Fibroblast of lung (primary cell): ENCODE measurements at regions not wholly inside any gene's neighbourhood (a gene's known extent, or its start where the extent isn't known, plus 50 kb on each side); places are given as distances from the start of the nearest gene placed in this dataset.

Experiments used
- DNase-seq, 2 donors: peaks; one replicate each; pipeline versions ENCODE4 v3.0.0 to v3.0.0-alpha.2; 2010; ENCODE audit warnings: low read depth in 2 of 2
- H2AFZ ChIP-seq: 2 replicates; pipeline ENCODE4 v1.5.1; 2012; ENCODE audit warnings: low read length, control low read depth, inconsistent platforms
- H3K27ac ChIP-seq: 2 replicates; pipeline ENCODE4 v1.5.1; 2011; ENCODE audit warnings: low read length, control low read depth; ENCODE audit not compliant: insufficient read depth
- H3K27me3 ChIP-seq: 2 replicates; pipeline ENCODE4 v1.5.1; 2011; ENCODE audit warnings: mild to moderate bottlenecking, low read length; ENCODE audit not compliant: control insufficient read depth, insufficient read depth
- H3K36me3 ChIP-seq: 2 replicates; pipeline ENCODE4 v1.5.1; 2011; ENCODE audit warnings: low read length; ENCODE audit not compliant: control insufficient read depth, insufficient read depth
- H3K4me1 ChIP-seq: 2 replicates; pipeline ENCODE4 v1.5.1; 2011; ENCODE audit warnings: low read length; ENCODE audit not compliant: control insufficient read depth, insufficient read depth; ENCODE audit errors: extremely low read depth
- H3K4me2 ChIP-seq: 2 replicates; pipeline ENCODE4 v1.5.1; 2011; ENCODE audit warnings: low read length, control low read depth; ENCODE audit not compliant: insufficient read depth; ENCODE audit errors: extremely low read depth
- H3K4me3 ChIP-seq, 4 experiments: fragments of 200-600 bp in 1 of 4; sonication (generic) in 1 of 4; replicated peaks in 1 of 4; 2 replicates each; pipeline ENCODE4 v1.5.1; 2011 to 2016; ENCODE audit warnings: low read length in 4 of 4, low read depth in 3 of 4, mild to moderate bottlenecking in 3 of 4, control low read depth in 2 of 4, inconsistent platforms in 1 of 4, mixed read lengths in 1 of 4; ENCODE audit not compliant: insufficient read depth in 1 of 4; ENCODE audit errors: control extremely low read depth in 1 of 4
- H3K79me2 ChIP-seq: 2 replicates; pipeline ENCODE4 v1.5.1; 2012; ENCODE audit warnings: mild to moderate bottlenecking, low read length, inconsistent platforms; ENCODE audit not compliant: control insufficient read depth, insufficient read depth
- H3K9ac ChIP-seq: 2 replicates; pipeline ENCODE4 v1.5.1; 2011; ENCODE audit warnings: mild to moderate bottlenecking, low read length, control low read depth; ENCODE audit not compliant: insufficient read depth
- H3K9me3 ChIP-seq: 2 replicates; pipeline ENCODE4 v1.5.1; 2012; ENCODE audit warnings: low read depth, low read length; ENCODE audit not compliant: control insufficient read depth, insufficient read depth
- H4K20me1 ChIP-seq: 2 replicates; pipeline ENCODE4 v1.5.1; 2011; ENCODE audit warnings: low read length; ENCODE audit not compliant: control insufficient read depth, insufficient read depth; ENCODE audit errors: extremely low read depth
- EZH2 ChIP-seq: IDR thresholded peaks from 2 replicates; pipeline ENCODE4 v1.5.1; 2012; ENCODE audit warnings: low read length, control low read depth, mild to moderate bottlenecking; ENCODE audit errors: missing control alignments
- TF ChIP-seq, protein P1 (sequence below), 2 donors: IDR thresholded peaks in 1 of 2; conservative IDR thresholded peaks in 1 of 2; 1 replicate in 1 of 2; 2 replicates in 1 of 2; pipeline ENCODE4 v1.5.1; 2011 to 2012; ENCODE audit warnings: low read length in 2 of 2, control low read depth in 1 of 2, inconsistent platforms in 1 of 2, low read depth in 1 of 2, mild to moderate bottlenecking in 1 of 2

DNA sequence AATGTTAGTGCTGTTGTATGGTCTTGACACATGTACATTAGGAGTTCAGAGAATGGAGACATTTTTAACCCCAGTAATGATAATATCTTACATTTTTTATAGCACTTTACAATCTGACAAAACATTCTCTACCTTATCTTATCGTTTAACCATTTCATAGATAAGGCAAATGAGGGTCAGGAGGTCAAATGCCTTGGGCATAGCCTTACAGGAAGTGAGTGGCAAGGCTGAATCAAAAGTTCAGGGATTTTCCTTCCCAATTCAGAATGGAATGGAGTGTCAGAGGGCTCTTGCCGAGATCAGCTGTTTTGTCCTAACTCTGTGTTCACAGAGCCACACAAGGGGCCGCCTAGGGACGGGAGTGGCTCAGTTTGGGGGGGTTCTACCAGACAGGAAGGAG is 57.6 kb upstream of the AK4 start:
- H3K36me3 ChIP-seq, result no peaks in the 10 kb centered on the region
- H3K79me2 ChIP-seq, result no peaks in the 10 kb centered on the region
- H4K20me1 ChIP-seq, result no peaks in the 10 kb centered on the region
- H2AFZ ChIP-seq, result no peak overlapping the region
- H3K27ac ChIP-seq, result no peak overlapping the region
- H3K9me3 ChIP-seq, result no peaks in the 10 kb centered on the region
- no peak overlapping the region for H3K4me3 ChIP-seq
- TF ChIP-seq, protein P1, sequence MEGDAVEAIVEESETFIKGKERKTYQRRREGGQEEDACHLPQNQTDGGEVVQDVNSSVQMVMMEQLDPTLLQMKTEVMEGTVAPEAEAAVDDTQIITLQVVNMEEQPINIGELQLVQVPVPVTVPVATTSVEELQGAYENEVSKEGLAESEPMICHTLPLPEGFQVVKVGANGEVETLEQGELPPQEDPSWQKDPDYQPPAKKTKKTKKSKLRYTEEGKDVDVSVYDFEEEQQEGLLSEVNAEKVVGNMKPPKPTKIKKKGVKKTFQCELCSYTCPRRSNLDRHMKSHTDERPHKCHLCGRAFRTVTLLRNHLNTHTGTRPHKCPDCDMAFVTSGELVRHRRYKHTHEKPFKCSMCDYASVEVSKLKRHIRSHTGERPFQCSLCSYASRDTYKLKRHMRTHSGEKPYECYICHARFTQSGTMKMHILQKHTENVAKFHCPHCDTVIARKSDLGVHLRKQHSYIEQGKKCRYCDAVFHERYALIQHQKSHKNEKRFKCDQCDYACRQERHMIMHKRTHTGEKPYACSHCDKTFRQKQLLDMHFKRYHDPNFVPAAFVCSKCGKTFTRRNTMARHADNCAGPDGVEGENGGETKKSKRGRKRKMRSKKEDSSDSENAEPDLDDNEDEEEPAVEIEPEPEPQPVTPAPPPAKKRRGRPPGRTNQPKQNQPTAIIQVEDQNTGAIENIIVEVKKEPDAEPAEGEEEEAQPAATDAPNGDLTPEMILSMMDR (conservative IDR thresholded peaks at IDR 0.05 in 1 of 2, IDR thresholded peaks at IDR 0.05 in 1 of 2; ENCODE audit: low read depth in 1 of 2, low read length in 2 of 2), result no peak
- no peak for TF ChIP-seq EZH2
- DNase-seq, result no peak
- H3K27me3 ChIP-seq, result no peaks in the 10 kb centered on the region
- no peak overlapping the region for H3K9ac ChIP-seq
- no peak overlapping the region for H3K4me2 ChIP-seq
- no peaks in the 10 kb centered on the region for H3K4me1 ChIP-seq

DNA sequence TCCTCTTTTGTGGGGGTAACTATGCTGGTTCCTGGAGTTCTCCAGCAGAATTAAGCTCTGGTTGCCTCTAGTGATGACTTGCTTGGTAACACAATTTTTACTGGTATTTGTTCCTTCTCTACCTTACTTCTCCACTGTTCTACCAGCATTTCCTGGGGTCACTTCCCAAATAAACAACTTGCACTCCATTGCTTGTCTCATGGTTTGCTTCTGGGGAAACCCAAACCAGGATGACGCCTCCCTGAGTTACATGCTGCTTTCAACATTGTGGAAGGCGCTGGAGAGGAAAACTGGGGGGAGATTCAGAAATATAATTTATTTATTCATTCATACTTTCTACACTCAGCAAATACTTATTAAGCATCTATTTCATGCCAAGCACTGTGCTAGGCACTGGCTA is 55.3 kb upstream of the AK4 start:
- Histone ChIP-seq H3K9me3 (no peaks in the 10 kb centered on the region), H3K36me3 (no peaks in the 10 kb centered on the region), H3K79me2 (no peaks in the 10 kb centered on the region), H2AFZ (no peak overlapping the region), H3K27me3 (no peaks in the 10 kb centered on the region), H3K27ac (no peak overlapping the region), H3K4me2 (no peak overlapping the region), H3K4me3 (no peak overlapping the region), H4K20me1 (no peaks in the 10 kb centered on the region), H3K4me1 (no peaks in the 10 kb centered on the region), H3K9ac (no peak overlapping the region)
- no peak for DNase-seq
- no peak for TF ChIP-seq EZH2
- TF ChIP-seq, protein P1 (conservative IDR thresholded peaks at IDR 0.05 in 1 of 2, IDR thresholded peaks at IDR 0.05 in 1 of 2; ENCODE audit: low read depth in 1 of 2, low read length in 2 of 2), result no peak

DNA sequence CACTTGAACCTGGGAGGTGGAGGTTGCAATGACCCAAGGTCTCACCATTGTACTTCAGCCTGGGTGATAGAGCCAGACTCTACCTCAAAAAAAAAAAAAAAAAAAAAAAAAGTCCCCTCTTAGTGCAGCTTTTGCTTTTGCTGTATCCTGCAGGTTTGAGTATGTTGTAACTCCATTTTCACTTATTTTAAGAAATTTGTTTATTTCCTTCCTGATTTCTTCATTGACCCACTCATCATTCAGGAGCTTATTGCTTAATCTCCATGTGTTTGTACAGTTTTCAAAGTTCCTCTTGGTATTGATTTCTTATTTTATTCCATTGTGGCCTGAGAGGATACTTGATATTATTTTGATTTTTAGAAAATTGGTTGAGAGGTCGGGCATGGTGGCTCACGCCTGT is 50.9 kb upstream of the AK4 start:
- no peak overlapping the region for H2AFZ ChIP-seq
- H3K27me3 ChIP-seq, result no peaks in the 10 kb centered on the region
- H4K20me1 ChIP-seq, result no peaks in the 10 kb centered on the region
- no peak overlapping the region for H3K4me2 ChIP-seq
- DNase-seq, result no peak
- H3K27ac ChIP-seq, result no peak overlapping the region
- no peak overlapping the region for H3K4me3 ChIP-seq
- TF ChIP-seq, protein P1 (conservative IDR thresholded peaks at IDR 0.05 in 1 of 2, IDR thresholded peaks at IDR 0.05 in 1 of 2; ENCODE audit: low read depth in 1 of 2, low read length in 2 of 2), result no peak
- TF ChIP-seq EZH2, result no peak
- H3K4me1 ChIP-seq, result no peaks in the 10 kb centered on the region
- H3K36me3 ChIP-seq, result no peaks in the 10 kb centered on the region
- no peaks in the 10 kb centered on the region for H3K9me3 ChIP-seq
- no peaks in the 10 kb centered on the region for H3K79me2 ChIP-seq
- no peak overlapping the region for H3K9ac ChIP-seq
